ENCODE measurements at regions not wholly inside any gene's neighbourhood (a gene's known extent, or its start where the extent isn't known, plus 50 kb on each side); places are given as distances from the start of the nearest gene placed in this dataset.

DNA sequence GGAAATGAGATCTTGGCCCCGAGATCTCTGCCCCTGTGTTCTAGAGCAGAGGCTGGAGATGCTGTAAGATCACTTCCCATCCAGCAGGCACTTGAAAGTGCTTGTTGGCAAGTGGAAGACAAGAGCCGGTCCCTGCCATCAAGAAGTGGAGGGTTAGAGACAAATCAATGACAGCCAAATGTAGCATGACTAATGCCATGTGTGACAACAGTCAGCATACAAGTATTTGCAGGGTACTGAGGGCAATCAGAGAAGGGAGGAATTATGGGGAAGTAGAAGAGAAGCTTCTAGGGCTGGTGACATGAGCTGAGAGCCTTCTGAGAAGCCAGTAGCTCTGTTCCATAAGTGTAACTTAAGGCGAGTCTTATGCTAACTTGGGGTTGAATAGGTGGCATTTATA lies 58.6 kb downstream of the TMEM17 start:
- no peak for DNase-seq (ENCODE audit: low spot score)

DNA sequence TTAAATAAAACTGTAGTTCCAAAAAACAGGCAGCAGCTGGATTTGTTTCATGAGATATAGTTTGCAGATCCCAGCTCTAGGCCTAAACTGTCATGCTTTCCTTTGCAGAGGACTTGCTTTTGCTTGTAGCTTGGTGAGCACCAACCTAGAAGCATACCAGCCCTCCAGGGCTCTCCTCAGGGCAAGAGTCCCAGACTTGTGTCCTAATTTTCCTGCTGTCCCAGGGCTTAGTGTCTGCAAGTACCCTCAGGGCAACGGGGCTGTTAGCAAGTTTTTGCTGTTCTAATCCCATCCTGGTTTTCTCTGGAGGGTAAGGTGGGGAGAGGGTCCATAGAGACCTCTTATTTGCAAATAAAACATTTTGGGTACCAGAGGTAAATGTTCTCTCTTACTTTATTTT lies 59.5 kb downstream of the TMEM17 start:
- DNase-seq (ENCODE audit: low spot score): no peak

- no peak for DNase-seq (ENCODE audit: low spot score)
Measured at GRCh38 chr2:62443886-62444285, 62.1 kb downstream of the TMEM17 start.

- no peak for DNase-seq (ENCODE audit: low spot score)
Measured at GRCh38 chr2:62443471-62443870, 62.5 kb downstream of the TMEM17 start.

DNA sequence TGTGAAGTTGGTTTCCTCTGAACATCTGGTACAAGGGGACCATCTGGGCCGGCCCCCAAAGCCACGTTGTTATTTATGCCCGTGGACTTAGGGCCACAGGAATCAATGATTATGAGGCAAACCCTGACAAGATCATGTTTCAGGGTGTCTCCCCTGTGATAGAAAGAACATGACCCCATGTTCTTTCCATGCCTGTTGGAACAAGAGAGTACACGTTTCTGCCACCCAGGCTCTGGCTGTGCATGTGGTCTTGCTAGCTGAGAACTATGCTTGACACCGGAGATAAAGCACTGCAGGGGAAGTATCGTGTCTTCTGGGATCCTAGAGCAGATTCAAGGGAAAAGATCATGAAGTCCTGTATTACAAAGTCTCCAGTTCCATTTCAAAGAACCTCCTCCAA lies 64.2 kb downstream of the TMEM17 start:
- DNase-seq (ENCODE audit: low spot score): no peak

- no peak for DNase-seq (ENCODE audit: low spot score)
Measured at GRCh38 chr2:62441421-62441820, 64.6 kb downstream of the TMEM17 start.

GRCh38 chr2:62440281-62440946 lies 65.6 kb downstream of the TMEM17 start:
- no peak for DNase-seq (ENCODE audit: low spot score)

- DNase-seq (ENCODE audit: low spot score): no peak
Measured at GRCh38 chr2:62439425-62439824, 66.6 kb downstream of the TMEM17 start.

DNA sequence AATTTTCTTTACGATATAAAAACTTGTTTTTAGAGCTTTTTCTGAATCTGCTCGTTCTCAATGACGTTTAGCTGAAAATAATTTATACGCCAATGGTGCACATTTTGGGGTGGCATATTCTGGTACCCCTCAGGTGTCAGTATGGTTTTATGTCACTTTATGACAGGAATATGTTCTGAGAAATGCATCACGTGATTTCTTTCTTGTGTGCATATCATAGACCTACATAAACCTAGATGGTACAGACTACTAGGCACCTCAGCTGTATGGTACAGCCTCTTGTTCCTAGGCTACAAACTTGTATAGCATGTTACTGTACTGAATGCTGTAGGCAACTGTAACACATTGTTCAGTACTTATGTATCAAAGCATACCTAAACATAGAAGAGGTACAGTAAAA lies 68.2 kb downstream of the TMEM17 start:
- no peak for DNase-seq (ENCODE audit: low spot score)

DNA sequence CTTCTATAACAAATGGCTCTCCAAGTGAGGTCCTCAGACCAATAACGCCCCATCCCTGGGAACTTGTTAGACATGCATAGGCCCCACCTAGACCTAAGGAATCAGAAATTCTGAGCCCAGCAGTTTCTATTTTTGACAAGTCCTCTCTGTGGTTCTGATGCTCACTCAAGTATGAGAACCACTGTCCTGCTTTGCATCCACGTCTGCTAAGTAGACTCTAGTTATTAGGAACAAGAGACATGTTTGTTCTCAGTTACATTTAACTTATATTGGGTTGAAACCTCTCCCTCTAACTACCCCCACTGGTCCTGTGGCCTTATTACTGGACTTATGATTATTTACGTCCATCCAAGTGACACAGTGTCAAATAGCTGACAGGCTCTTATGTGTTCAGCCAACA lies 70.3 kb downstream of the TMEM17 start:
- DNase-seq (ENCODE audit: low spot score): no peak

DNA sequence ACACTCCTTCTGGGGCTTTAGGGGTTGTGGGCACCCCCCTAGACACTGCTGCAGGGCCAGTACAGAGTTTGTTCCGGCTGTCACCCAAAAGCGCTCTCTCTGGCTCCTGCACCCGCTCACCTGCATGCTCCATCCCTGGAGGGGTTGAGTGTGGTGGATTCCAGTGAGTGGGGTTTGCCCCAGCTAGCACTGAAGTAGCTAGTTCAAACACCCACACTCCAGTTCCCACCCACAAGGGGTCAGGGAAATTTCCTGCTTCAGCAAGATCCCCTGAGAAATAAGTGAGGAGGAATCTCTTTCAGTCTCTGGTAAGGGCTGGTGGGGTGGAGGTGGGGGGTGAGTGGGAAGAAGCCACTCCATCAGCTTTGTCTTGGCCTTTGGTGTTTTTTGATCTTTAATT lies 73.6 kb downstream of the TMEM17 start:
- no peak for DNase-seq (ENCODE audit: low spot score)

GRCh38 chr2:62431512-62431911 lies 74.5 kb downstream of the TMEM17 start:
- no peak for DNase-seq (ENCODE audit: low spot score)

DNA sequence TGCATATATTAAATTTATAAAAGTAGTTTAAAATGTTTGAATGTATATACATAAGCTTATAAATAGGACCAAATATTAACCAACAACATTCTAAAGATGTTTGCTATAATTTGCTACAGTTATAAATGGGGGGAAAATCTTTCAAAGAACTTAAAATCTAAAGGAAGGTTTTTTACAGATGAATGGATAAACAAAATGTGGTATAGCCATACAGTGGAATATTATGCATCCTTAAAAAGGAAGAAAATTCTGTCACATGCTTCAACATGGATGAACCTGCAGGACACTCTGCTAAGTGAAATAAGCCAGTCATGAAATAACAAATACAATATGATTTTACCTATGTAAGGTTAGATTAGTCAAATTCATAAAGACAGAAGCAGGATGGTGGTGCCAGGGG lies 75.8 kb downstream of the TMEM17 start:
- no peak for DNase-seq (ENCODE audit: low spot score)

DNA sequence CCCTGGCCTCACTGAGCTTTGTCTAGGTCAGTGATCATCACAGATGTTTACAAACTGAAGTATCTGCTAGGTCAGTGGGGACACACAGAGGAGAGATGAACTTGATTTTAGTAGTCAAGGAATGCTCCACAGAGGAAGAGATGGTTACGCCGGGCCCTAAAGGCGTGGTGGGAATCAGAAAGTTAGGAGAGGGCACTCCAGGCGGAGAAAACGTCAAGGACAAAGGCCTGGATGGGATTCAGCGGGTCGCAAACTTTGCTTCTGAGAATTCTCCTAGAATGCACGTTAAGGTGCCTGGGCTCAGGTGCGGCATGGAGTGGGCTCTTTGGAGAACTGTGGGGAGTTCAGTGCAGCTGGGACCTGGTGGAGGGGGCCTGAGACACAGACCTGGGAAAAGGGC lies 78.8 kb downstream of the TMEM17 start:
- no peak for DNase-seq (ENCODE audit: low spot score)

GRCh38 chr2:62426154-62426912 lies 79.7 kb downstream of the TMEM17 start:
- no peak for DNase-seq (ENCODE audit: low spot score)

- DNase-seq (ENCODE audit: low spot score): no peak
Measured at GRCh38 chr2:62425684-62426083, 80.3 kb downstream of the TMEM17 start.

DNA sequence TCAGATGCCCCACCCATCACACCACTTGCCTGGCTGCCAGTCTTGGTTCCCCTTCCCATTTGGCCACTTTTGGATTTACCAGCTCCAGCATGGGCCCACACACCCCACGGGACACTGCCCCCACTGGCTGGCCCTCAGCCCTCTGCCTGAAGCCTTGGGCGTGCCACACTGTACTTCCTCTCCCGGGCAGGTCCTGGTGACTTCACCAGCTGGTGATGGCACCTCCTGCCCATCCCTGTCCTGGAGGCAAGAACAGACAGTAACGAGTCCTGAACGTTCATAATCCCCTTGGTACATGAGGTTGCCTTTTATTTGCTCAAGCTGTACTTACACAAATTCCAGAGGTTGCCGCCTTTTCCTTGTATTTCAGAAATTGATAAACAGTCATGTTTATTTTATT lies 81.1 kb downstream of the TMEM17 start:
- no peak for DNase-seq (ENCODE audit: low spot score)

DNA sequence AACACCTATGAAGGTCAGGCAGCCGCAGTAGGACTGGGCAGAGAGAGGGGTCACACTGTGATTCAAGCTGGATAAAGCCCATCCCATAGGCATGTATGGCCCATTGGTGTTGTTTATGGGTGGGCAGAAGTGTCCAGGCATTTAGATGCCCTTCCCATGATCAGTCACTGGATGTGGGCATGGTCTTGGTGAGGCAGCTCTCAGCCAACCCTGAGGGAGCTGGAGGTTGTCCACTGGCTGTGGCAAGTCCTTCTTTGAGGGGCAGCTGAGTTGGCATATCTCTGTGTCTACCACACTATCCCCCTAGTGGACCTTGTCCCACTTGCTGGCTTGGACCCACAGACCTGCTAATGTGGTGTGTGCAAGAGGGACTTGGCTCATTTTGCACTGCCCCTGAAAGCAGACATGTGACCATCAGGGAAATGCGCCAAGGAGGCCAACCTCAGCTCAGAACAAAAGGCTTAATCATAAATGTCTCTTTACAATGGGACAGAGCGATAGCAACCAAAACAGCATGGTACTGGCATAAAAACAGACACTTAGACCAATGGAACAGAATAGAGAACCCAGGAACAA lies 82.0 kb downstream of the TMEM17 start:
- DNase-seq (ENCODE audit: low spot score): no peak

DNA sequence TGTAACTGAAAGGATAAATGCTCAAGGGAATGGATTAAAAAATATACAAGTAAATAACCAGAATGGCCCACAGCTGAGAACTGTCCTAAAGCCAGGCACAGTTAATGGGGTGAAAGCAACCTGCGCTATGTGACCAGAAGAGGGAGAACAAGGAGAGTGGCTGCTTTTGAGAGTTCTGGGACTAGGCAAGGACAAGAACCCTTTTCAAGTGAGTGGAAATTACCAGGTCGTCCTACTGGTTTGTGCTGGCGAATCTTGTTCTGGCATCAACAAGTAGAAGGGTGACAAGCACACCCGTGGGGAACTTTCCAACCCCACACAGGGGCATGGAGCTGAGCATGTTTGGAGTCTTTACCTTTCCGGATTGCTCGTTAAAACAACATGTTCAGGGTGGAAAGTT lies 82.8 kb downstream of the TMEM17 start:
- DNase-seq (ENCODE audit: low spot score): no peak

- DNase-seq (ENCODE audit: low spot score): no peak
Measured at GRCh38 chr2:62415518-62415917, 90.5 kb downstream of the TMEM17 start.

DNA sequence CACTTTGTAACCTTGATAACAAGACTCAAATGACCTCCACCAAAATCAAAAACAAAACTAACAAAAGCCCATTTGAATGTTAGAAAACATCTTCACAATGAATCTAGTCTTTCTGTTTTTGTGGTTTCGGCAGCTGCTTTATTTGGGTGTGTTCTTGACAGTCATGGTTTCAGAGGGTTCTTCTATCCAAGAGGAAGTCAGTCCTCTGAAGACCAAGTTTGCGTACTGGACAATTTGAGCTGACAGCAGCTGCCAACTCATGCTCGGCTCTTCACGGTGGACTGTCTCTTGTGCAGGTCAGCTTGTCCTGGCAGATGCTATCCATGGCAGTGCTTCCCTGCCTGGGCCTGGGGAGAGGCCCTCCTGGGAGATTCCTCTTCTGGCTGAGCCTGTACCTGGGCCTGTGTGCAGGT lies 91.0 kb downstream of the TMEM17 start:
- DNase-seq (ENCODE audit: low spot score): no peak

GRCh38 chr2:62413116-62413663 lies 92.8 kb downstream of the TMEM17 start:
- no peak for DNase-seq (ENCODE audit: low spot score)

DNA sequence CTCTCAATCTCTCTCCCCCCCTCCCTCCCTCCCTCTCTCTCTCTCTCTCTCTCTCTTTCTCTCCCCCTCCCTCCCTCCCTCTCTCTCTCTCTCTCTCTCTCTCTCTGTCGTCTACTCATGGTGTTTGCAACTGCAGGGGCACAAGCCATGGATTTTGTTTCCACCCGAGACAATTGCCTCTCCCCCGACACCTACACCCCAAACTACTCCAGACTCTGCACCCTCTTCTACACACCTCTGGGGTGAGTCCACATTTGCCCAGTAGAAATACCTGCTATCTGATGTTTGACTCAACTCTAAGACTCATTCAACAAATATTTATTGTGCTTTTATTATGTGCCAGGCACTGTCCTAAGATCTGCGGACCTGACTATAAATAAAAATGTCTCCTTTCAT lies 93.7 kb downstream of the TMEM17 start:
- DNase-seq (ENCODE audit: low spot score): no peak
